Vagina (tissue), 2 donors: ENCODE measurements at regions not wholly inside any gene's neighbourhood (a gene's known extent, or its start where the extent isn't known, plus 50 kb on each side); places are given as distances from the start of the nearest gene placed in this dataset.

Experiments
- CTCF ChIP-seq, 3 experiments: fragments of 450-650 bp in 2 of 3; fragments of 200-600 bp in 1 of 3; sonication (generic) in 1 of 3; IDR thresholded peaks; one replicate each; pipeline ENCODE4 v1.5.1; 2017 to 2019; ENCODE audit warnings: antibody characterized with exemption in 3 of 3, mild to moderate bottlenecking in 2 of 3, moderate library complexity in 2 of 3
- POLR2A ChIP-seq, 2 donors: fragments of 450-650 bp; IDR thresholded peaks; one replicate each; pipeline ENCODE4 v1.6.1; 2017; ENCODE audit warnings: antibody characterized with exemption in 2 of 2, mild to moderate bottlenecking in 2 of 2, moderate library complexity in 2 of 2

GRCh38 chr20:60527656-60528055 is 569.4 kb downstream of the CDH26 start:
- no peak for TF ChIP-seq CTCF (IDR thresholded peaks at IDR 0.05)
- no peak for TF ChIP-seq POLR2A (IDR thresholded peaks at IDR 0.05)
